Embryonic facial prominence (tissue), 1 donor: ENCODE measurements at regions not wholly inside any gene's neighbourhood (a gene's known extent, or its start where the extent isn't known, plus 50 kb on each side); places are given as distances from the start of the nearest gene placed in this dataset.
"Not testable (repeated sequence)": the region's sequence is repeated elsewhere in the genome, so short reads cannot be mapped to it uniquely, and the experiment has no call there.

Experiments used
- DNase-seq: peaks from one replicate; pipeline ENCODE4 v3.0.0-alpha.2; 2016; ENCODE audit errors: extremely low spot score

- no peak for DNase-seq
Measured at GRCh38 chr2:64915510-64915900, 73.7 kb upstream of the SLC1A4 start.

- DNase-seq = no peak
Measured at GRCh38 chr2:64918220-64918886, 70.8 kb upstream of the SLC1A4 start.

GRCh38 chr2:64919261-64919660 is 69.9 kb upstream of the SLC1A4 start:
- DNase-seq = no peak

- DNase-seq = no peak
Measured at GRCh38 chr2:64922482-64923384, 66.5 kb upstream of the SLC1A4 start.

- no peak for DNase-seq
Measured at GRCh38 chr2:64923385-64923710, 65.9 kb upstream of the SLC1A4 start.

GRCh38 chr2:64924170-64924934 is 64.8 kb upstream of the SLC1A4 start:
- no peak for DNase-seq

- not testable (repeated sequence) for DNase-seq
Measured at GRCh38 chr2:64925930-64926722, 63.1 kb upstream of the SLC1A4 start.

GRCh38 chr2:64928813-64929212 is 60.4 kb upstream of the SLC1A4 start:
- DNase-seq = no peak

- DNase-seq = no peak
Measured at GRCh38 chr2:64929333-64929732, 59.9 kb upstream of the SLC1A4 start.

GRCh38 chr2:64930258-64930671 is 58.9 kb upstream of the SLC1A4 start:
- no peak for DNase-seq

GRCh38 chr2:64931246-64932115 is 57.7 kb upstream of the SLC1A4 start:
- no peak for DNase-seq

- no peak for DNase-seq
Measured at GRCh38 chr2:64932116-64932370, 57.2 kb upstream of the SLC1A4 start.

- no peak for DNase-seq
Measured at GRCh38 chr2:64932371-64933216, 56.6 kb upstream of the SLC1A4 start.

GRCh38 chr2:64934530-64934929 is 54.7 kb upstream of the SLC1A4 start:
- DNase-seq = no peak

GRCh38 chr2:64936809-64937208 is 52.4 kb upstream of the SLC1A4 start:
- DNase-seq = no peak

GRCh38 chr2:64937314-64937686 is 51.9 kb upstream of the SLC1A4 start:
- DNase-seq = not testable (repeated sequence)

- no peak for DNase-seq
Measured at GRCh38 chr2:64937687-64938491, 51.3 kb upstream of the SLC1A4 start.

GRCh38 chr2:64938607-64939285 is 50.5 kb upstream of the SLC1A4 start:
- no peak for DNase-seq
